ENCODE measurements at regions not wholly inside any gene's neighbourhood (a gene's known extent, or its start where the extent isn't known, plus 50 kb on each side); places are given as distances from the start of the nearest gene placed in this dataset.

GRCh38 chr2:40690036-40690435 lies 238.1 kb upstream of the SLC8A1 start:
- TF ChIP-seq, protein P1, sequence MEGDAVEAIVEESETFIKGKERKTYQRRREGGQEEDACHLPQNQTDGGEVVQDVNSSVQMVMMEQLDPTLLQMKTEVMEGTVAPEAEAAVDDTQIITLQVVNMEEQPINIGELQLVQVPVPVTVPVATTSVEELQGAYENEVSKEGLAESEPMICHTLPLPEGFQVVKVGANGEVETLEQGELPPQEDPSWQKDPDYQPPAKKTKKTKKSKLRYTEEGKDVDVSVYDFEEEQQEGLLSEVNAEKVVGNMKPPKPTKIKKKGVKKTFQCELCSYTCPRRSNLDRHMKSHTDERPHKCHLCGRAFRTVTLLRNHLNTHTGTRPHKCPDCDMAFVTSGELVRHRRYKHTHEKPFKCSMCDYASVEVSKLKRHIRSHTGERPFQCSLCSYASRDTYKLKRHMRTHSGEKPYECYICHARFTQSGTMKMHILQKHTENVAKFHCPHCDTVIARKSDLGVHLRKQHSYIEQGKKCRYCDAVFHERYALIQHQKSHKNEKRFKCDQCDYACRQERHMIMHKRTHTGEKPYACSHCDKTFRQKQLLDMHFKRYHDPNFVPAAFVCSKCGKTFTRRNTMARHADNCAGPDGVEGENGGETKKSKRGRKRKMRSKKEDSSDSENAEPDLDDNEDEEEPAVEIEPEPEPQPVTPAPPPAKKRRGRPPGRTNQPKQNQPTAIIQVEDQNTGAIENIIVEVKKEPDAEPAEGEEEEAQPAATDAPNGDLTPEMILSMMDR (conservative IDR thresholded peaks at IDR 0.05 in 1 of 2, IDR thresholded peaks at IDR 0.05 in 1 of 2; ENCODE audit: low read depth in 1 of 2, low read length in 2 of 2): no peak
- no peak for TF ChIP-seq EZH2 (IDR thresholded peaks at IDR 0.05; ENCODE audit: low read length, missing control alignments)

Data from fibroblast of lung (primary cell).